ENCODE measurements at regions not wholly inside any gene's neighbourhood (a gene's known extent, or its start where the extent isn't known, plus 50 kb on each side); places are given as distances from the start of the nearest gene placed in this dataset.

DNA sequence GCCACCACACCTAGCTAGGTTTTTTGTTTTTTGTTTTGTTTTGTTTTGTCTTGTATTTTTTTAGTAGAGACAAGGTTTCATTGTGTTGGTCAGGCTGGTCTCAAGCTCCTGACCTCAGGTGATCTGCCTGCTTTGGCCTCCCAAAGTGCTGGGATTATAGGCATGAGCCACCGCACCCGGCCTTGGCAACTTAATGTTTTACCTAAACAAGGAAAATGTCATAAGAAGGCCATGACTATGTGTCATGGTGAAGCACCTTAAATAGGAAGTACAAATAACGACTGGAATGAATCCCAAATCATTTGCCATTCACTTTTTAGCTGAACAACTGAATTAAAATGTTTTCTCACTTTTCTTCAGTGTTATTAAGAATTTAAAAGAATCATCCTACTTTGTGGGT is 465.2 kb downstream of the KCTD12 start:
- ATAC-seq, result no peak
- 0 to 89% methylated on average over 1 of the region's 3 CpGs for WGBS, 2 donors (ENCODE audit: low coverage in 1 of 2)
- H3K27ac ChIP-seq, result no peak overlapping the region
- no peak overlapping the region for H3K4me3 ChIP-seq
- no peaks in the 10 kb centered on the region for H3K36me3 ChIP-seq
- no peaks in the 10 kb centered on the region for H3K9me3 ChIP-seq
- H3K4me1 ChIP-seq, result peaks cover 0 to 4% (median 0%) of the 10 kb centered on the region in 3 donors
- H3K27me3 ChIP-seq, result no peaks in the 10 kb centered on the region
- no peak for TF ChIP-seq POLR2AphosphoS5 (IDR thresholded peaks at IDR 0.05)
- TF ChIP-seq EP300 (IDR thresholded peaks at IDR 0.05), result no peak
- no peak for TF ChIP-seq CTCF (IDR thresholded peaks at IDR 0.05)
- TF ChIP-seq POLR2A (IDR thresholded peaks at IDR 0.05), result no peak

DNA sequence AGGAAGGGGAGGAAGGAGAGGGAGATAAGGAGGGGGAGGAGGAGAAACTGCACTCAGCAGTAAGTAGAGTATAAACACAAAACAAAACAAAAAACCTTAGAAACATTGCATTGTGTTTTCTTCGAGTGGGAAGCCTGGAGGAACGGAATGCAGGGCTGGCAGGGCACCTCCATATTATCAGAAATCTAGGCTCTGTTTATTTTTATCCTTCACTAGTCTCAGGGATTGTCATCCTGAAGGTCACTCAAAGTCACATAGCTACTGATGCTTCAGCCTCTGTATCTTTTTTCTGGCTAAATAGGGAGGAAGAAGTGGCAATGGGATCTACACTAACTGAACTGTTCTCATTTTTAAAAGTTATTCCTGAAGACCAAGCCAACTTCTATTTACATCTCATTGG is 467.8 kb downstream of the KCTD12 start:
- Histone ChIP-seq H3K4me1 (no peaks in the 10 kb centered on the region), H3K4me3 (no peak overlapping the region), H3K27ac (no peak overlapping the region), H3K36me3 (no peaks in the 10 kb centered on the region), H3K27me3 (no peaks in the 10 kb centered on the region), H3K9me3 (no peaks in the 10 kb centered on the region)
- TF ChIP-seq POLR2AphosphoS5 (IDR thresholded peaks at IDR 0.05) (no peak), POLR2A (IDR thresholded peaks at IDR 0.05) (no peak), EP300 (IDR thresholded peaks at IDR 0.05) (no peak), CTCF (IDR thresholded peaks at IDR 0.05) (no peak)
- no peak for ATAC-seq
- WGBS, 2 donors (ENCODE audit: low coverage in 1 of 2), result 43 to 83% methylated on average over 2 of the region's 2 CpGs

- no peaks in the 10 kb centered on the region for H3K36me3 ChIP-seq
- 69 to 82% methylated on average over 2 of the region's 2 CpGs for WGBS, 2 donors (ENCODE audit: low coverage in 1 of 2)
- H3K4me1 ChIP-seq, result no peaks in the 10 kb centered on the region
- ATAC-seq, result no peak
- H3K27me3 ChIP-seq, result no peaks in the 10 kb centered on the region
- TF ChIP-seq EP300 (IDR thresholded peaks at IDR 0.05) (no peak), CTCF (IDR thresholded peaks at IDR 0.05) (no peak), POLR2AphosphoS5 (IDR thresholded peaks at IDR 0.05) (no peak), POLR2A (IDR thresholded peaks at IDR 0.05) (no peak)
- no peak overlapping the region for H3K4me3 ChIP-seq
- H3K27ac ChIP-seq, result no peak overlapping the region
- no peaks in the 10 kb centered on the region for H3K9me3 ChIP-seq
These were observed 471.9 kb downstream of the KCTD12 start for GRCh38 chr13:76414320-76414719.

- no peak for ATAC-seq
- no peak overlapping the region for H3K4me3 ChIP-seq
- H3K27ac ChIP-seq, result no peak overlapping the region
- TF ChIP-seq POLR2A (IDR thresholded peaks at IDR 0.05), result no peak
- TF ChIP-seq POLR2AphosphoS5 (IDR thresholded peaks at IDR 0.05), result no peak
- TF ChIP-seq CTCF (IDR thresholded peaks at IDR 0.05), result no peak
- TF ChIP-seq EP300 (IDR thresholded peaks at IDR 0.05), result no peak
- H3K27me3 ChIP-seq, result no peaks in the 10 kb centered on the region
- no peaks in the 10 kb centered on the region for H3K36me3 ChIP-seq
- no peaks in the 10 kb centered on the region for H3K9me3 ChIP-seq
- H3K4me1 ChIP-seq, result no peaks in the 10 kb centered on the region
These were observed 480.0 kb downstream of the KCTD12 start for GRCh38 chr13:76406243-76406642.

DNA sequence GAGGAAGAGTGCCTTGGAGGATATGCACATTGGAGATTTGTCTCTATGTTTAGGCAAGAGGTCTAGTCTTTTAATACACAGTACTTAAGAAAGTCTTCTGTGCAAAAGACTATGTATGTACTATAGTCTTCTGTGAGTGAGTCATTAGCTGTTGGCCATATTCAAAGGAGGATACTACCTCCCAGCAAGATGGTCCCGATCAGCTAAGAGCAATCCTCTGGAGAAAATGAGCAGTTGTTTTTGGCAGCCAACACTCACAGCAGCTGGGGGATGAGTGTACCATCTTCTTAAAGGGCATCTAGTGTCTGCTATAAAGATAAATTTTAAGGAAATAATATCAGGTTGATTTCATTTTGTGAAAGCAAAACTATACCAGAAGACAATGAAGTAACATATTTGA is 487.8 kb downstream of the KCTD12 start:
- no peak overlapping the region for H3K4me3 ChIP-seq
- H3K27ac ChIP-seq, result no peak overlapping the region
- H3K27me3 ChIP-seq, result no peaks in the 10 kb centered on the region
- no peak for TF ChIP-seq CTCF (IDR thresholded peaks at IDR 0.05)
- TF ChIP-seq POLR2A (IDR thresholded peaks at IDR 0.05), result no peak
- no peak for TF ChIP-seq POLR2AphosphoS5 (IDR thresholded peaks at IDR 0.05)
- no peak for TF ChIP-seq EP300 (IDR thresholded peaks at IDR 0.05)
- no peaks in the 10 kb centered on the region for H3K9me3 ChIP-seq
- WGBS, 2 donors (ENCODE audit: low coverage in 1 of 2), result 73% methylated on average over 1 of the region's 1 CpG; no CpG with 5 or more reads in 1 of the 2 donors
- H3K4me1 ChIP-seq, result no peaks in the 10 kb centered on the region
- H3K36me3 ChIP-seq, result no peaks in the 10 kb centered on the region
- ATAC-seq, result no peak
